Tibial nerve (tissue), 4 donors: ENCODE measurements at regions not wholly inside any gene's neighbourhood (a gene's known extent, or its start where the extent isn't known, plus 50 kb on each side); places are given as distances from the start of the nearest gene placed in this dataset.

Source experiments
- DNase-seq, 2 donors: peaks; one replicate each; pipeline ENCODE4 v3.0.0-alpha.2; 2019; ENCODE audit warnings: low spot score in 2 of 2
- H3K27ac ChIP-seq, 4 donors: fragments of 200-600 bp; sonication (generic) in 3 of 4; one replicate each; pipeline ENCODE4 v1.5.1; 2017 to 2019; ENCODE audit warnings: mild to moderate bottlenecking in 1 of 4
- H3K27me3 ChIP-seq, 2 donors: fragments of 200-600 bp; sonication (generic) in 1 of 2; one replicate each; pipeline versions ENCODE4 v1.5.1 to v1.6.0; 2017 to 2019
- H3K36me3 ChIP-seq, 3 donors: fragments of 200-600 bp; sonication (generic); one replicate each; pipeline ENCODE4 v1.5.1; 2018 to 2019
- H3K4me1 ChIP-seq, 4 donors: fragments of 200-600 bp; sonication (generic) in 3 of 4; one replicate each; pipeline ENCODE4 v1.5.1; 2017 to 2019
- H3K4me3 ChIP-seq, 4 donors: fragments of 200-600 bp; sonication (generic) in 3 of 4; one replicate each; pipeline ENCODE4 v1.5.1; 2017 to 2019; ENCODE audit warnings: mild to moderate bottlenecking in 1 of 4, moderate library complexity in 1 of 4
- H3K9me3 ChIP-seq, 4 donors: fragments of 200-600 bp; sonication (generic) in 3 of 4; one replicate each; pipeline ENCODE4 v1.5.1; 2017 to 2019
- EP300 ChIP-seq, 2 donors: sonication (generic); formaldehyde crosslinking; IDR thresholded peaks; one replicate each; pipeline ENCODE4 v1.6.1; 2017; ENCODE audit warnings: antibody characterized with exemption in 2 of 2, mild to moderate bottlenecking in 1 of 2
- POLR2A ChIP-seq, 2 donors: fragments of 450-650 bp; IDR thresholded peaks; one replicate each; pipeline ENCODE4 v1.6.1; 2017; ENCODE audit warnings: antibody characterized with exemption in 2 of 2, mild to moderate bottlenecking in 2 of 2, moderate library complexity in 2 of 2
- WGBS, 2 donors: methylation state at CpG; one replicate each; pipeline ENCODE4 v1.1.5; 2018; 5-methylcytosine and 5-hydroxymethylcytosine counted together
- TF ChIP-seq, protein P1 (sequence below), 5 experiments: fragments of 200-600 bp in 3 of 5; fragments of 450-650 bp in 2 of 5; sonication (generic) in 3 of 5; IDR thresholded peaks; one replicate each; pipeline ENCODE4 v1.5.1; 2016 to 2019; ENCODE audit warnings: antibody characterized with exemption in 5 of 5, mild to moderate bottlenecking in 3 of 5, moderate library complexity in 2 of 5

DNA sequence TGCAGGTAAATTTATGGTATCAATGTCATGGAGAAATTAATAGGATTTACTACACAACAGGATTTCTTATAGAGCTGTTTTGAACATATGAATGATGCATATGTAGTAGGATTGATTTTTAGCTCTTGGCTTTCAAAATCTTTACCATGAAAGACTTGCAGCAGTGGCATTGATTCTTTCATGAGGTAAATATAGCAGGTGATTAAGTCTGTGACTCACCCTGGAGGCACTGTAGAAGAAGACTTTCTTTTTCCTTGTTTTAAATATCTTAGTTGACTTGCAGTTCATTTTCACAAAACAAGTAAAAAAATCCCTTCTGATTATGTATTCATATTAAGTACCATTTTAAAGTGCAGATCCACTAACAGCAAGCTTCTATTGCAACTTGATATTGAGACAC, 463.0 kb downstream of the FBXO15 start:
- Histone ChIP-seq H3K9me3 (no peaks in the 10 kb centered on the region), H3K4me3 (no peak overlapping the region), H3K27ac (no peak overlapping the region), H3K4me1 (no peaks in the 10 kb centered on the region), H3K27me3 (peaks cover 0 to 6% of the 10 kb centered on the region in 2 donors), H3K36me3 (no peaks in the 10 kb centered on the region)
- DNase-seq = no peak
- no peak for TF ChIP-seq POLR2A (IDR thresholded peaks at IDR 0.05)
- TF ChIP-seq EP300 (IDR thresholded peaks at IDR 0.05) = no peak

GRCh38 chr18:73683409-73684238, 464.0 kb downstream of the FBXO15 start:
- Histone ChIP-seq H3K4me3 (no peak overlapping the region), H3K4me1 (no peaks in the 10 kb centered on the region), H3K36me3 (no peaks in the 10 kb centered on the region), H3K9me3 (no peaks in the 10 kb centered on the region), H3K27me3 (no peaks in the 10 kb centered on the region), H3K27ac (no peak overlapping the region)
- DNase-seq = no peak
- TF ChIP-seq EP300 (IDR thresholded peaks at IDR 0.05) (no peak), POLR2A (IDR thresholded peaks at IDR 0.05) (no peak)
- TF ChIP-seq, protein P1, sequence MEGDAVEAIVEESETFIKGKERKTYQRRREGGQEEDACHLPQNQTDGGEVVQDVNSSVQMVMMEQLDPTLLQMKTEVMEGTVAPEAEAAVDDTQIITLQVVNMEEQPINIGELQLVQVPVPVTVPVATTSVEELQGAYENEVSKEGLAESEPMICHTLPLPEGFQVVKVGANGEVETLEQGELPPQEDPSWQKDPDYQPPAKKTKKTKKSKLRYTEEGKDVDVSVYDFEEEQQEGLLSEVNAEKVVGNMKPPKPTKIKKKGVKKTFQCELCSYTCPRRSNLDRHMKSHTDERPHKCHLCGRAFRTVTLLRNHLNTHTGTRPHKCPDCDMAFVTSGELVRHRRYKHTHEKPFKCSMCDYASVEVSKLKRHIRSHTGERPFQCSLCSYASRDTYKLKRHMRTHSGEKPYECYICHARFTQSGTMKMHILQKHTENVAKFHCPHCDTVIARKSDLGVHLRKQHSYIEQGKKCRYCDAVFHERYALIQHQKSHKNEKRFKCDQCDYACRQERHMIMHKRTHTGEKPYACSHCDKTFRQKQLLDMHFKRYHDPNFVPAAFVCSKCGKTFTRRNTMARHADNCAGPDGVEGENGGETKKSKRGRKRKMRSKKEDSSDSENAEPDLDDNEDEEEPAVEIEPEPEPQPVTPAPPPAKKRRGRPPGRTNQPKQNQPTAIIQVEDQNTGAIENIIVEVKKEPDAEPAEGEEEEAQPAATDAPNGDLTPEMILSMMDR (IDR thresholded peaks at IDR 0.05) = no peak
- 93 to 95% methylated on average over 6 of the region's 6 CpGs for WGBS, 2 donors

GRCh38 chr18:73681912-73682311, 465.7 kb downstream of the FBXO15 start:
- Histone ChIP-seq H3K36me3 (no peaks in the 10 kb centered on the region), H3K27me3 (no peaks in the 10 kb centered on the region), H3K4me3 (no peak overlapping the region), H3K4me1 (no peaks in the 10 kb centered on the region), H3K9me3 (no peaks in the 10 kb centered on the region), H3K27ac (no peak overlapping the region)
- DNase-seq = no peak
- 63 to 74% methylated on average over 3 of the region's 3 CpGs for WGBS, 2 donors
- TF ChIP-seq POLR2A (IDR thresholded peaks at IDR 0.05) (no peak), EP300 (IDR thresholded peaks at IDR 0.05) (no peak)
- TF ChIP-seq, protein P1 (IDR thresholded peaks at IDR 0.05) = no peak

DNA sequence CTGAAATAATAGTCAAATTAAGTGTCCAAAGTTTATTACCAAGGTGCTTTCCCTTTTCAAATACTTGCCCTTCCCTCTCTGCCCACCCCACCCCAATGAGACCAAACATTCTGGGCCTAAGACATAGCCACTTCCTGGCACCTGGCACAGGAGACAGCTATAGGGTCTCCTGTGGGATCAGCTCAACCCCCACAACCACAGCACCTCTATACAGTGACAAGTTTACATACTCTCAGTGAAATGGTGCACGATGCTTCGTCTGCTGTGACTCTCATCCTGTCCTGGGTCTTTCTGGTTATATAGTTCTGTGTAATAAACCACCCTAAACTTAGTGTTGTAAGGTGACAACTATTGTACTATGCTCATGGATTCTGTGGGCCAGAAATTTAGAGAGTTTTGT, 466.2 kb downstream of the FBXO15 start:
- Histone ChIP-seq H3K27me3 (no peaks in the 10 kb centered on the region), H3K27ac (no peak overlapping the region), H3K4me1 (no peaks in the 10 kb centered on the region), H3K9me3 (no peaks in the 10 kb centered on the region), H3K4me3 (no peak overlapping the region), H3K36me3 (no peaks in the 10 kb centered on the region)
- 92% methylated on average over 2 of the region's 2 CpGs for WGBS, 2 donors
- no peak for TF ChIP-seq POLR2A (IDR thresholded peaks at IDR 0.05)
- no peak for DNase-seq

DNA sequence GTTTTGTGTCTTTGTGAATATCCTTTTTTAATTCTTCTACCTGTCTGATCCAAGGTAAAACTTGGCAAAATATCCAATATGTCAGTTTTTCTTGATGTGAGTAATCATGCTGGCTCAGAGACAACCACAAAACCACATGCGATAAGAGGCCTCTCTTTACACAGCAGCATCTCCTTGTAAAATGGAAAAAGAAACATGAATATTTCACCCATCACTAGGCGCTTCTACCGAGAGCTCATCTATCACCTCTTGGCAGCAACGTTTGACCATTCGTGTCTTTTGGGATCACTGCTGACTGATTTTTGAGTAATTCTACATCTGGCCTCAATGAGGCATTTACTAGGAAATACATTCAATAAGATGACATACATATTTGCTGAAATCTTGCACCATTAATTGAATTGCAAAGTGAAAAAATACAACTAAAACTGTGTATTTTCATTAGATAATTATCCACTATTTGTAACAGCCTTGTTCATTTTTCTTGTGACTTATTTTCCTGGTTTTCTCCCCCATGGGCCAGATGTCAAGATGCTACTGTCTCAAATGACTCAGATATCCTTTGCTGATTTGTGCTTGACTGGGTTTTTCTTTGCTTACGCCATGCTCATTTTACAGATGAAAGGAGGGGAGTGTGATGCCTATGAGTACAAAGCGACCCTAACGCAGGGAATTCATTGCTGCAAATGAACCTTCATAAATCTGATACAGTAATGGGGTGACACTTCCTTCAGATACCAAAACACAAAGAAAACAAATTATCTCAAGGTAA, 467.5 kb downstream of the FBXO15 start:
- no peaks in the 10 kb centered on the region for H3K27me3 ChIP-seq
- no peaks in the 10 kb centered on the region for H3K36me3 ChIP-seq
- TF ChIP-seq EP300 (IDR thresholded peaks at IDR 0.05) = no peak
- TF ChIP-seq POLR2A (IDR thresholded peaks at IDR 0.05) = no peak
- TF ChIP-seq, protein P1 (IDR thresholded peaks at IDR 0.05) = no peak
- H3K27ac ChIP-seq = no peak overlapping the region
- no peak for DNase-seq
- H3K9me3 ChIP-seq = no peaks in the 10 kb centered on the region
- WGBS, 2 donors = 68 to 77% methylated on average over 8 of the region's 8 CpGs
- H3K4me3 ChIP-seq = no peak overlapping the region
- H3K4me1 ChIP-seq = no peaks in the 10 kb centered on the region

GRCh38 chr18:73677450-73677849, 470.2 kb downstream of the FBXO15 start:
- no peaks in the 10 kb centered on the region for H3K36me3 ChIP-seq
- TF ChIP-seq EP300 (IDR thresholded peaks at IDR 0.05) = no peak
- TF ChIP-seq, protein P1 (IDR thresholded peaks at IDR 0.05) = no peak
- TF ChIP-seq POLR2A (IDR thresholded peaks at IDR 0.05) = no peak
- H3K9me3 ChIP-seq = no peaks in the 10 kb centered on the region
- no peaks in the 10 kb centered on the region for H3K27me3 ChIP-seq
- no peak overlapping the region for H3K27ac ChIP-seq
- DNase-seq = no peak
- H3K4me1 ChIP-seq = no peaks in the 10 kb centered on the region
- no peak overlapping the region for H3K4me3 ChIP-seq
